ENCODE measurements at regions not wholly inside any gene's neighbourhood (a gene's known extent, or its start where the extent isn't known, plus 50 kb on each side); places are given as distances from the start of the nearest gene placed in this dataset.

DNA sequence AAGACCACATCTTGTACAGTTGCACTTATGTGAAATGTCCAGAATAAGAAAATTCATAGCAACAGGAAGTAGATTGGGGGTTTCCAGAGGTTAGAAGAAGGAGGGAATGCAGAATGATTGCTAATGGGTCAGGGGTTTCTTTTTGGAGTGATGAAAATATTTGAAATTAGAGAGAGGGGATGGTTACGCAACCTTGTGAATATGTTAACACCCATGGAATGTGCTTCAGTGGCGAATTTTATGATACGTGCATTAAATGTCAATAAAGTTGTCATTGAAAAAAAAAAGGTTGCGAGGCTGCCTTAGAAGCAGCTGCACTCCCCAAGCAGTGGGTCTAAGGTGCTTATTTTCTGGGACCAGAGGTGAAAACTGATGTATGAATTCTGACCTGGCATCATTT lies 64.4 kb upstream of the SUB1 start:
- DNase-seq (ENCODE audit: low read depth), result no peak
- H3K4me3 ChIP-seq (ENCODE audit: low read depth, low read length), result no peak overlapping the region
- TF ChIP-seq POLR2A (IDR thresholded peaks at IDR 0.05; ENCODE audit: extremely low read depth, insufficient read length), result no peak
- TF ChIP-seq, protein P1, sequence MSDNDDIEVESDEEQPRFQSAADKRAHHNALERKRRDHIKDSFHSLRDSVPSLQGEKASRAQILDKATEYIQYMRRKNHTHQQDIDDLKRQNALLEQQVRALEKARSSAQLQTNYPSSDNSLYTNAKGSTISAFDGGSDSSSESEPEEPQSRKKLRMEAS (IDR thresholded peaks at IDR 0.05; ENCODE audit: low read depth, low read length), result no peak
- TF ChIP-seq MYC (IDR thresholded peaks at IDR 0.05; ENCODE audit: low read depth, low read length), result no peak

DNA sequence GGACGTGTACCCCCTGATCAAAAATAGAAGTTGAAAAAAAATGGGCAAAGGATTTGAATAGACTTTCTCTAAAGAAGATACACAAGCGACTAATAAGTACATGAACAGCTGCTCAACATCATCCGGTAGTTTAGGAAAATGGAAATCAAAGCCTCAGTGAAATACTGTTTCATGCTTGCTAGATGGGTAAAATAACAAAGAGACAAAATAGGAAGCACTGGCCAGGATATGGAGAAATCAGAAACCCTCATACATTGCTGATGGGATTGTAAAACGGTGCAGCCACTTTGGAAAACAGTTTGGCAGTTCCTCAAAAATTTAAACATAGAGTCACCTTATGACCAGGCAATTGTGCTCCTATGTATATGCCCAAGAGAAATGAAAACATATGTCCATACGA lies 65.0 kb upstream of the SUB1 start:
- TF ChIP-seq POLR2A (IDR thresholded peaks at IDR 0.05; ENCODE audit: extremely low read depth, insufficient read length) (no peak), MYC (IDR thresholded peaks at IDR 0.05; ENCODE audit: low read depth, low read length) (no peak)
- TF ChIP-seq, protein P2, sequence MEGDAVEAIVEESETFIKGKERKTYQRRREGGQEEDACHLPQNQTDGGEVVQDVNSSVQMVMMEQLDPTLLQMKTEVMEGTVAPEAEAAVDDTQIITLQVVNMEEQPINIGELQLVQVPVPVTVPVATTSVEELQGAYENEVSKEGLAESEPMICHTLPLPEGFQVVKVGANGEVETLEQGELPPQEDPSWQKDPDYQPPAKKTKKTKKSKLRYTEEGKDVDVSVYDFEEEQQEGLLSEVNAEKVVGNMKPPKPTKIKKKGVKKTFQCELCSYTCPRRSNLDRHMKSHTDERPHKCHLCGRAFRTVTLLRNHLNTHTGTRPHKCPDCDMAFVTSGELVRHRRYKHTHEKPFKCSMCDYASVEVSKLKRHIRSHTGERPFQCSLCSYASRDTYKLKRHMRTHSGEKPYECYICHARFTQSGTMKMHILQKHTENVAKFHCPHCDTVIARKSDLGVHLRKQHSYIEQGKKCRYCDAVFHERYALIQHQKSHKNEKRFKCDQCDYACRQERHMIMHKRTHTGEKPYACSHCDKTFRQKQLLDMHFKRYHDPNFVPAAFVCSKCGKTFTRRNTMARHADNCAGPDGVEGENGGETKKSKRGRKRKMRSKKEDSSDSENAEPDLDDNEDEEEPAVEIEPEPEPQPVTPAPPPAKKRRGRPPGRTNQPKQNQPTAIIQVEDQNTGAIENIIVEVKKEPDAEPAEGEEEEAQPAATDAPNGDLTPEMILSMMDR (IDR thresholded peaks at IDR 0.05; ENCODE audit: low read depth, low read length), result no peak
- TF ChIP-seq, protein P1 (IDR thresholded peaks at IDR 0.05; ENCODE audit: low read depth, low read length), result no peak
- DNase-seq (ENCODE audit: low read depth), result no peak

DNA sequence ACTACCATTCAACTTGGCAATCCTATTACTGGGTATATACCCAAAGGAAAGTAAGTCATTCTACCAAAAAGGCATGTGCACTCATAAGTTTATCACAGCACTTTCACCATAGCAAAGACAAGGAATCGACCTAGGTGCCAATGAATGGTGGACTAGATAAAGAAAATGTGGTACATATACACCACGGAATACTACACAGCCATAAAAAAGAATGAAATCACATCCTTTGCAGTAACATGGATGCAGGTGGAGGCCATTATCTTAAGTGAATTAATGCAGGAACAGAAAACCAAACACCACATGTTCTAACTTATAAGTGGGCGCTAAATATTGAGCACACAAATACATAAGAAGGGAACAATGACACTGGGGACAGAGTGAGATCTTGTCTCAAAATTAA lies 65.8 kb upstream of the SUB1 start:
- no peak overlapping the region for H3K4me3 ChIP-seq (ENCODE audit: low read depth, low read length)
- no peak for DNase-seq (ENCODE audit: low read depth)
- TF ChIP-seq MYC (IDR thresholded peaks at IDR 0.05; ENCODE audit: low read depth, low read length) (no peak), POLR2A (IDR thresholded peaks at IDR 0.05; ENCODE audit: extremely low read depth, insufficient read length) (no peak)
- TF ChIP-seq, protein P2 (IDR thresholded peaks at IDR 0.05; ENCODE audit: low read depth, low read length), result no peak
- TF ChIP-seq, protein P1 (IDR thresholded peaks at IDR 0.05; ENCODE audit: low read depth, low read length), result no peak

More for the DNA sequence above, 65.0 kb upstream of the SUB1 start:
- H3K4me3 ChIP-seq (ENCODE audit: low read depth, low read length), result no peak overlapping the region

DNA sequence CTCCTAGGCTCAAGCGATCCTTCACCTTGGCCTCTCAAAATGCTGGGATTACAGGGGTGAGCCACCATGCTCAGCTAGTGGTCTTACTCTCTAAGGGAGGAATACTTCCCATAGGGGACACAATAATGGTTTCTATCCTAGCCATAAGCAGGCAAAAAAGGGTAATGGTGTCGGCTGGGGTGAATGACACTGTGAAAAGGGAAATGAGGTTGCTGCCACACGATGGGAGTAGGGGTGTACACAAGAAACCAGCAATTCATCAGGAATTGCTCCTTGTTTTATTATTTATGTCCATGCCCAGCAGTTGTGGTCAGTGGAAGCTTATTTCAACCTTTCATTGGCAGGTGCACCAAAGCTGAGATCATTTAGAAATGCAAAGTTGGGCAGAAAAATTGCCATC lies 70.3 kb upstream of the ZFR start:
- TF ChIP-seq, protein P1 (IDR thresholded peaks at IDR 0.05; ENCODE audit: low read depth, low read length), result no peak
- TF ChIP-seq MYC (IDR thresholded peaks at IDR 0.05; ENCODE audit: low read depth, low read length) (no peak), POLR2A (IDR thresholded peaks at IDR 0.05; ENCODE audit: extremely low read depth, insufficient read length) (no peak)
- TF ChIP-seq, protein P2 (IDR thresholded peaks at IDR 0.05; ENCODE audit: low read depth, low read length), result no peak
- no peak for DNase-seq (ENCODE audit: low read depth)
- H3K4me3 ChIP-seq (ENCODE audit: low read depth, low read length), result no peak overlapping the region

DNA sequence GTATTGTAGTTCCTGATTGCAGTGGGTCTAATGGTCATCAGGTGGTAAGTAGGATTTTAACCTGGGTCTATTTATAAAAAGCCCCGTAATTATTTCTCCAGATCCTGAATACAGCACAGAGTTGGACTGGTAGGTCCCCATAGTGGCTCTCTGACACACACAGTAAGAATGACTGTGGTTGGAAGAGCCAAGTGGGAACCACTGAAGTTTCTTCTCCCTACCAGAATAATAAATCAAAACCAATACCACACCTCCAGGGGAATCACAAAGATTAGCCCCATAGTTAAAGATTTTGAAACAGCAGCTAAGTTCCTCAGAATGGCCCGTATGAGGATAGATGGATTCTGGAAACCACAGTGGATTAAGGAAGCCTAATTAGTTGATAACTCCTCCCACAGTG lies 68.4 kb upstream of the ZFR start:
- TF ChIP-seq MYC (IDR thresholded peaks at IDR 0.05; ENCODE audit: low read depth, low read length) (no peak), POLR2A (IDR thresholded peaks at IDR 0.05; ENCODE audit: extremely low read depth, insufficient read length) (no peak)
- H3K4me3 ChIP-seq (ENCODE audit: low read depth, low read length), result no peak overlapping the region
- DNase-seq (ENCODE audit: low read depth), result no peak

DNA sequence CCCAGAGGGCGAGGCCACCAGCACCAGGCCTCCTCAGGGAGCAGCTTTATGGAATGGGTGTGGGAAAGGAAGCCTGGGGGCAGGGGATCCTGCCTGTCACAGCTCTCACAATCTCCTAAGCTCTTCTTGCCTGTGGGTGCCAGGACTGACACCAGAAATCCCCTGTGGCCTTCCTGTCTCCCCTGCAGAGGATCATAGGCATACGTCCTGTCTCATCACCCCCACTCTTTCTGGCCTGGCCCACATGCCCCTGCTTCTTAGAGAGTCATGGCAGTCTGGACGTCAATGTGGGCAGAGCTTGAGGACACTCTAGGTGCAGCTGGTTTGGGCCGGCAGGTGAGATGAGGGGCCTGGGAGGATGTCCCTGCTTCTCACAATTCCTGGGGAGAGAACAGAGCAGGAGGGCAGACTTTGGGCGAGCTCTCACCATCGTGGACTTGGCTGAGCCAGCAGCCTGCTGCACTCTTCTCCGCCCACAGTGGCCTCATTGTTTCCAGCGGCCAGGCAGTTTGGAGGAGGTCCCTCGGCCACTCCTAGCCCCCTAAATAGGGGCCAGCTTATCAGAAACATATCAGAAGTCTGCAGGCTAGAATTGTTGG lies 67.3 kb upstream of the ZFR start:
- TF ChIP-seq POLR2A (IDR thresholded peaks at IDR 0.05; ENCODE audit: extremely low read depth, insufficient read length), result no peak
- no peak for TF ChIP-seq MYC (IDR thresholded peaks at IDR 0.05; ENCODE audit: low read depth, low read length)
- TF ChIP-seq, protein P2 (IDR thresholded peaks at IDR 0.05; ENCODE audit: low read depth, low read length), result no peak
- TF ChIP-seq, protein P1 (IDR thresholded peaks at IDR 0.05; ENCODE audit: low read depth, low read length), result no peak
- no peak overlapping the region for H3K4me3 ChIP-seq (ENCODE audit: low read depth, low read length)
- DNase-seq (ENCODE audit: low read depth), result peak; percentile 28

Measured in NB4 (cell line).